Neural cell (in vitro differentiated cells): ENCODE measurements at regions not wholly inside any gene's neighbourhood (a gene's known extent, or its start where the extent isn't known, plus 50 kb on each side); places are given as distances from the start of the nearest gene placed in this dataset.

Source experiments
- CTCF ChIP-seq: fragments of 450-650 bp; IDR thresholded peaks from 2 replicates; pipeline ENCODE4 v1.5.1; 2014; ENCODE audit warnings: antibody characterized with exemption, mild to moderate bottlenecking, moderate library complexity; ENCODE audit not compliant: poor library complexity, severe bottlenecking
- EP300 ChIP-seq: fragments of 450-650 bp; conservative IDR thresholded peaks from 2 replicates; pipeline ENCODE4 v1.6.1; 2014; ENCODE audit warnings: antibody characterized with exemption, mild to moderate bottlenecking, moderate library complexity; ENCODE audit not compliant: poor library complexity, severe bottlenecking
- EZH2 ChIP-seq: fragments of 200-600, 300-800 bp; shearing (Covaris generic), sonication (generic); IDR thresholded peaks from 2 replicates; pipeline ENCODE4 v1.6.1; 2014; ENCODE audit warnings: antibody characterized with exemption, low read length, borderline replicate concordance, mild to moderate bottlenecking; ENCODE audit not compliant: insufficient read depth, poor library complexity, severe bottlenecking
- POLR2AphosphoS5 ChIP-seq: IDR thresholded peaks from 2 replicates; pipeline ENCODE4 v1.6.1; 2012
- REST ChIP-seq: IDR thresholded peaks from 2 replicates; pipeline ENCODE4 v1.6.1; 2012; ENCODE audit warnings: borderline replicate concordance
- SMC3 ChIP-seq: fragments of 450-650 bp; conservative IDR thresholded peaks from 2 replicates; pipeline ENCODE4 v1.6.1; 2014; ENCODE audit warnings: antibody characterized with exemption, mild to moderate bottlenecking, moderate library complexity; ENCODE audit not compliant: poor library complexity
- TAF1 ChIP-seq: IDR thresholded peaks from 2 replicates; pipeline ENCODE4 v1.6.1; 2012; ENCODE audit warnings: low read depth

- no peak for TF ChIP-seq CTCF
- no peak for TF ChIP-seq POLR2AphosphoS5
- TF ChIP-seq EP300 = no peak
- no peak for TF ChIP-seq SMC3
- no peak for TF ChIP-seq TAF1
- TF ChIP-seq REST = no peak
- TF ChIP-seq EZH2 = no peak
Observed at GRCh38 chr10:9547936-9548904, 1469.5 kb upstream of the CELF2 start.
